Calu3 (cell line): ENCODE measurements at regions not wholly inside any gene's neighbourhood (a gene's known extent, or its start where the extent isn't known, plus 50 kb on each side); places are given as distances from the start of the nearest gene placed in this dataset.

Experiments
- BruUV-seq: library from RNA; stranded (reverse); fragments of 400-500 nt; replicated peaks from 2 replicates; lab custom pipeline; 2021; lab: Mats Ljungman, UMichigan
- CTCF ChIA-PET: fragments of 300-600 bp; sonication (Branson Sonifier 250); formaldehyde crosslinking; loops from one replicate; lab custom pipeline; 2022; ENCODE audit warnings: antibody characterized with exemption; lab: Charles Lee
- DNase-seq: peaks from one replicate; pipeline ENCODE4 v3.0.0; 2022
- H3K27ac Mint-ChIP-seq: one replicate; pipeline ENCODE4 v1.8.0; 2022; ENCODE audit warnings: mixed read lengths; ENCODE audit not compliant: unreplicated experiment
- H3K27me3 Mint-ChIP-seq: one replicate; pipeline ENCODE4 v1.8.0; 2022; ENCODE audit warnings: mixed read lengths; ENCODE audit not compliant: unreplicated experiment
- H3K36me3 Mint-ChIP-seq: one replicate; pipeline ENCODE4 v1.8.0; 2022; ENCODE audit warnings: mild to moderate bottlenecking, moderate library complexity, mixed read lengths; ENCODE audit not compliant: insufficient read depth, unreplicated experiment
- H3K4me1 Mint-ChIP-seq: one replicate; pipeline ENCODE4 v1.8.0; 2022; ENCODE audit warnings: mild to moderate bottlenecking, low read depth, mixed read lengths; ENCODE audit not compliant: unreplicated experiment
- H3K4me3 Mint-ChIP-seq: one replicate; pipeline ENCODE4 v1.8.0; 2022; ENCODE audit warnings: mild to moderate bottlenecking, low read depth, moderate library complexity, mixed read lengths; ENCODE audit not compliant: unreplicated experiment
- H3K9me3 Mint-ChIP-seq: one replicate; pipeline ENCODE4 v1.8.0; 2022; ENCODE audit warnings: low read depth, mixed read lengths; ENCODE audit not compliant: unreplicated experiment
- intact Hi-C: fragments of 100-400 bp; cut with micrococcal nuclease; formaldehyde crosslinking; loops from one replicate; pipeline ENCODE4 v1.10.0; 2022; ENCODE audit not compliant: unreplicated experiment
- TF ChIP-seq, protein P1 (sequence below): fragments of 200-600 bp; IDR thresholded peaks from one replicate; pipeline ENCODE4 v1.8.0; 2022; ENCODE audit warnings: antibody characterized with exemption; ENCODE audit not compliant: unreplicated experiment

DNA sequence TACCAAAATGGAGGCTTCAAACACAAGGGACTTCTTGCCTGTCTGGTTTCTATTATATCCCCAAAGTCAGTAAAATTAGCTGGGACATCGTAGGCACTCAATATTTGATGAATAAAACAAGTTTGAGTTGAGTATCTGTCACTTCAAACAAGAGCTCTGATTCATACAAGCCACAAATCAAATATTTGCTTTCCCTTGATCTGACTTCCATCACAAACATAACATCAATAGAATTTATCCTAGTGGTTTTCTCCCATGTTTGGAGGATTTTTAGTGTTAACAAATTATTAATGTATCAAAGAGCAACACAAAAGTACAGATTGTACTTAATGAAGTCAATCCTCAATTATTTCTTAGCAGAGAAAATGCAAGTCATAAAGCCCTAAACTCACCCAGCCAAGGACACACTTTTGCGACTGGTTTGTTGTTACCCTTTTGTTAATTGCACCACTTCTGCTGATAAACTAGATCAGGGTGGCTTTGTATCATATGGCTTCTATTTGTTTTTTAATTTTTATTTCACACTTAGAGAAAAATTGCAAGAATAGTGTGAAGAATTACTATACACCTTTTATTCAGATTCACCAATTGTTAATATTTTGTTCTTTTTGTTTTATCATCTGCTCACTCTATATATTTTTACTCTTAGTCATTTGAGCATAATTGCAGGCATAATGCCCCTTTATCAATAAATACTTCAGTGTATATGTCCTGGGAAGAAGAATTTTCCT is 117.4 kb upstream of the PRDM1 start:
- H3K4me3 Mint-ChIP-seq = no peak overlapping the region
- BruUV-seq = no TSS peak
- no peaks in the 10 kb centered on the region for H3K36me3 Mint-ChIP-seq
- H3K4me1 Mint-ChIP-seq = no peaks in the 10 kb centered on the region
- DNase-seq = no peak
- H3K27ac Mint-ChIP-seq = no peak overlapping the region
- peaks cover 9% of the 10 kb centered on the region for H3K9me3 Mint-ChIP-seq
- CTCF ChIA-PET = interaction anchor here (1.2 kb wide), 1 partner anchor 23 kb away, joined by 3 read pairs; no protein-coding TSS in a partner anchor
- H3K27me3 Mint-ChIP-seq = peaks cover 10% of the 10 kb centered on the region
- TF ChIP-seq, protein P1, sequence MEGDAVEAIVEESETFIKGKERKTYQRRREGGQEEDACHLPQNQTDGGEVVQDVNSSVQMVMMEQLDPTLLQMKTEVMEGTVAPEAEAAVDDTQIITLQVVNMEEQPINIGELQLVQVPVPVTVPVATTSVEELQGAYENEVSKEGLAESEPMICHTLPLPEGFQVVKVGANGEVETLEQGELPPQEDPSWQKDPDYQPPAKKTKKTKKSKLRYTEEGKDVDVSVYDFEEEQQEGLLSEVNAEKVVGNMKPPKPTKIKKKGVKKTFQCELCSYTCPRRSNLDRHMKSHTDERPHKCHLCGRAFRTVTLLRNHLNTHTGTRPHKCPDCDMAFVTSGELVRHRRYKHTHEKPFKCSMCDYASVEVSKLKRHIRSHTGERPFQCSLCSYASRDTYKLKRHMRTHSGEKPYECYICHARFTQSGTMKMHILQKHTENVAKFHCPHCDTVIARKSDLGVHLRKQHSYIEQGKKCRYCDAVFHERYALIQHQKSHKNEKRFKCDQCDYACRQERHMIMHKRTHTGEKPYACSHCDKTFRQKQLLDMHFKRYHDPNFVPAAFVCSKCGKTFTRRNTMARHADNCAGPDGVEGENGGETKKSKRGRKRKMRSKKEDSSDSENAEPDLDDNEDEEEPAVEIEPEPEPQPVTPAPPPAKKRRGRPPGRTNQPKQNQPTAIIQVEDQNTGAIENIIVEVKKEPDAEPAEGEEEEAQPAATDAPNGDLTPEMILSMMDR = no peak
- intact Hi-C loops = no loop called here

DNA sequence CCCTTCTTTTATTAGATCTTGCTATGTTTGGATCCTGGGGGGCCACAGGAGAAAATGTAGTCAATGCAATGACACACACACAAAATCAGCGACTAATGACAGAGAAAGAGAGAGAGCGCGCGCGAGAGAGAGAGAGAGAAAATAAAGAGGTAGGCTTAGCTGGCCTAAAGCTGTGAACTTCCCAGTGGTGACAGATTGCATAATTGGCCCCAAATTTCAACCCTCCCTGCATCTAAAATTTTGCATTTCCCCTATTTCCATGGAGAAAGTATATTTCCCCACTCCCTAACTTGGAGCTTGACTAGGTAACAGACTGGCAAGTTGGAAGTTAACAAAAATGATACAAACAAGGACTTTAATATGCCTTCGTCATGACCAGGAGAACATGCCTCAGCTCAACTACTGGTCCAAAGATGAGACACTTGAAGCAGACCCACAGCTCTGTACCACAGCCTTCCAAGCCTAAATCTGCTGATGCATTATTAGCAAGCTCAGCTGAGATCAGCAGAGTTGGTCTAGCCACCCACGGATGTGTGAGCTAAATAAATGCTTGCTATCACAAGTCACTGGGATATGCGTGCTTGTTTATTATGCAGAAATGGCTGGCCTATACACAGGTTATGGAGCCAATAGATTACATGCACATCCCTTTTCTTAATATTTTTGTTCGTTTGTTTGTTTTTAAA is 118.1 kb upstream of the PRDM1 start:
- peaks cover 9% of the 10 kb centered on the region for H3K9me3 Mint-ChIP-seq
- H3K4me1 Mint-ChIP-seq = no peaks in the 10 kb centered on the region
- no peak overlapping the region for H3K27ac Mint-ChIP-seq
- BruUV-seq = no TSS peak
- H3K4me3 Mint-ChIP-seq = no peak overlapping the region
- no peak for DNase-seq
- no peaks in the 10 kb centered on the region for H3K36me3 Mint-ChIP-seq
- TF ChIP-seq, protein P1 = no peak
- CTCF ChIA-PET = interaction anchor here (1.2 kb wide), 1 partner anchor 24 kb away, joined by 3 read pairs; no protein-coding TSS in a partner anchor
- intact Hi-C loops = no loop called here
- H3K27me3 Mint-ChIP-seq = peaks cover 10% of the 10 kb centered on the region

DNA sequence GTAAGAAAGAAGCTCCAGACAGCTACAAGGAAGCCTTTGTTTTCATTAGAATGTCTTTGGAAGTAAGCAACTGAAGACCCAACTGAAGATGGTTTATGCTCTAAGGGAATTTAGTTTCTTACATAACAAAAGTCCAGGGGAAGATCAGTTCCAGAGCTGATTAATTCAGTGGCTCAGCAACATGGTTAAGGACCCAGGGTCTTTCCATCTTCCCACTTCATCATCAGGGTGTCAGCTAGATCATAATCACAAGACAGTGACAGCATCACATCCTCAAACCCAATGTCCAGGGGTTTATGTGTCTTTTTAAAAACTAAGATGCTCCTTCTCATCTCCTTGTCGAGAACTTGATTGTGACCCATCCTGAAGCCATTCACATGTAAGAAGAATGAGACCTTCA is 119.7 kb upstream of the PRDM1 start:
- peaks cover 9% of the 10 kb centered on the region for H3K9me3 Mint-ChIP-seq
- TF ChIP-seq, protein P1 = no peak
- H3K36me3 Mint-ChIP-seq = no peaks in the 10 kb centered on the region
- intact Hi-C loops = no loop called here
- H3K27ac Mint-ChIP-seq = no peak overlapping the region
- BruUV-seq = no TSS peak
- H3K4me1 Mint-ChIP-seq = no peaks in the 10 kb centered on the region
- peaks cover 19% of the 10 kb centered on the region for H3K27me3 Mint-ChIP-seq
- CTCF ChIA-PET = no interaction called here
- no peak overlapping the region for H3K4me3 Mint-ChIP-seq
- no peak for DNase-seq

DNA sequence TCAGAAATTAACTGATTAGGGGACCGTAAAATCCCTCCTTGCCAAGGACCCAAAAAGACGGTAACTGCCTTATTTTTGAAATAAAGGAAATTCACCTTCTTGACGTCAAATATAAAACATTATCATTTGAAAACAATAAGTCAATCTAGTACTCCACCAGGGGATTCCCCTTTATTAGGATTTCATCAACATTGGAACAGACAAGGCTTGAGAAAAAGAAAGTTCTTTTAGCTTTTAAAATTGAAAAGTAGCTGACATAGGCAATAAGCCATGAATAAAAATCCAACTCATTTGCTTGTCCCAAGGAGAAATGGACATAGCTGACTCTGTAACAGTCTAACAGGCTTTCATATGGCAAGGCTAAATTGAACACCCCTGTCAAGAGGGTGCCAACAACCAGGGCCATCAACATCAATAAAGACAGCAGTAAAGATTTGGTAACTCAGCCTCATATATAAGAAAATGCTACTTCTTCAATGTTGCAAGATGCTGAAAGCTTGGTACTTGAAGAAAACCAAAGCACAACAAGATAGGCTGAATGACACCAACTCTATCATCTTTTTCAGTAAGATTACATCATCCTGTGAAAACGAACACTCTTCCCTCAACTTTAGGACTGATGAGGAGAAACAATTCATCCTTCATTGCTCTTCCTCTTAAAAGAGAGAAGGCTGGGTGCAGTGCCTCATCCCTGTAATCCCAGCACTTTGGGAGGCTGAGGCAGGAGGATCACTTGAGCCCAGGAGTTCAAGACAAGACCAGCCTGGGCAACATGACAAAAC is 121.0 kb upstream of the PRDM1 start:
- no peaks in the 10 kb centered on the region for H3K36me3 Mint-ChIP-seq
- TF ChIP-seq, protein P1 = no peak
- intact Hi-C loops = no loop called here
- H3K4me1 Mint-ChIP-seq = no peaks in the 10 kb centered on the region
- no peak overlapping the region for H3K4me3 Mint-ChIP-seq
- H3K27ac Mint-ChIP-seq = no peak overlapping the region
- peaks cover 9% of the 10 kb centered on the region for H3K9me3 Mint-ChIP-seq
- CTCF ChIA-PET = interaction anchor here (0.6 to 1.1 kb wide), 2 partner anchors 27 to 57 kb away, joined by 3 to 6 read pairs; no protein-coding TSS in a partner anchor
- BruUV-seq = no TSS peak
- H3K27me3 Mint-ChIP-seq = peaks cover 19% of the 10 kb centered on the region
- no peak for DNase-seq
